ENCODE measurements at regions not wholly inside any gene's neighbourhood (a gene's known extent, or its start where the extent isn't known, plus 50 kb on each side); places are given as distances from the start of the nearest gene placed in this dataset.
"Not testable (repeated sequence)": the region's sequence is repeated elsewhere in the genome, so short reads cannot be mapped to it uniquely, and the experiment has no call there.

DNA sequence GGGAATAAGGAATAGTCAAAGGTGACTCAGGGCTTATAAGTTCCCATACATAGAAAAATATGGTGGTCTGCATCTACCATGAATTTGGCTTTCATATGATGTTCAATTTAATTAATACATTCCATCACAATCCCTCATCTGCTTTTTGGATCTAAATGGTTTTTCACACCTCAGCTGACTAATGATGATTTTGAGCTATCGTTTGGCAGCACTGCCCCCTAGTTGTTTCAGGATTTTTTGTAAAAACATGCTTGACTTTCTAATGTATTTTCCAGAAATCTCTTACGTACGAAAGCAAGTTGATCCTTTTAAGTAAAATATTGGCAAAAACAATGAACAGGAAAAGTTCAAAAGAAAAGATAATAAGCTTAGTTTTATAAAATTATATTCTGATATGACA is 408.6 kb upstream of the ADGRB3 start:
- Histone ChIP-seq H3K27me3 (replicated peaks; ENCODE audit: insufficient read depth) (no peaks in the 10 kb centered on the region), H3K4me1 (ENCODE audit: control insufficient read depth in 1 of 2, low read depth in 2 of 2) (no peaks in the 10 kb centered on the region), H3K36me3 (no peaks in the 10 kb centered on the region), H3K9me3 (no peaks in the 10 kb centered on the region), H3K27ac (no peak overlapping the region), H3K4me3 (no peak overlapping the region)
- TF ChIP-seq, protein P1, sequence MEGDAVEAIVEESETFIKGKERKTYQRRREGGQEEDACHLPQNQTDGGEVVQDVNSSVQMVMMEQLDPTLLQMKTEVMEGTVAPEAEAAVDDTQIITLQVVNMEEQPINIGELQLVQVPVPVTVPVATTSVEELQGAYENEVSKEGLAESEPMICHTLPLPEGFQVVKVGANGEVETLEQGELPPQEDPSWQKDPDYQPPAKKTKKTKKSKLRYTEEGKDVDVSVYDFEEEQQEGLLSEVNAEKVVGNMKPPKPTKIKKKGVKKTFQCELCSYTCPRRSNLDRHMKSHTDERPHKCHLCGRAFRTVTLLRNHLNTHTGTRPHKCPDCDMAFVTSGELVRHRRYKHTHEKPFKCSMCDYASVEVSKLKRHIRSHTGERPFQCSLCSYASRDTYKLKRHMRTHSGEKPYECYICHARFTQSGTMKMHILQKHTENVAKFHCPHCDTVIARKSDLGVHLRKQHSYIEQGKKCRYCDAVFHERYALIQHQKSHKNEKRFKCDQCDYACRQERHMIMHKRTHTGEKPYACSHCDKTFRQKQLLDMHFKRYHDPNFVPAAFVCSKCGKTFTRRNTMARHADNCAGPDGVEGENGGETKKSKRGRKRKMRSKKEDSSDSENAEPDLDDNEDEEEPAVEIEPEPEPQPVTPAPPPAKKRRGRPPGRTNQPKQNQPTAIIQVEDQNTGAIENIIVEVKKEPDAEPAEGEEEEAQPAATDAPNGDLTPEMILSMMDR (IDR thresholded peaks at IDR 0.05), result no peak
- no peak for ATAC-seq (ENCODE audit: insufficient number of reproducible peaks, low FRiP score, low read depth)
- DNase-seq (ENCODE audit: low spot score), result no peak

DNA sequence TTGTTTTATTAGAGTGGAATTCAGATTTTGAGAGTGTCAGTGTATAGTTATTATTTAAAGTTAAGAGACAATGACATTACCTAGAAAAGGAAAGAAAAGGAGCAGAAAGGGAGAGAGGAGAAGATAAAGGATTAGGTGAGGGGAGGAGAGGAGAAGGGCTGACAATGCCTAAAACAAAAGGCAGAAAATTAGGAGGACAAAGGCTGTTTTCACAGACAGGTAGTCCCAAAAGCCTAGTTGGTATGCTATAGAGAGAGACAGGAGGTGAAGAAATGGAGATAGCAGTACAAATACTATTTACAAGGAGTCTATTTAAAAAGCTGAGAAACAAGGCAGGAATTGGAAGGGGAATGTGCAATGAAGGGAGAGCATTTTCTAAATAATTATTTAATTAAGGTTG is 409.4 kb upstream of the ADGRB3 start:
- Histone ChIP-seq H3K36me3 (no peaks in the 10 kb centered on the region), H3K4me1 (ENCODE audit: control insufficient read depth in 1 of 2, low read depth in 2 of 2) (no peaks in the 10 kb centered on the region), H3K27me3 (replicated peaks; ENCODE audit: insufficient read depth) (no peaks in the 10 kb centered on the region), H3K27ac (no peak overlapping the region), H3K9me3 (no peaks in the 10 kb centered on the region), H3K4me3 (no peak overlapping the region)
- ATAC-seq (ENCODE audit: insufficient number of reproducible peaks, low FRiP score, low read depth), result no peak
- TF ChIP-seq, protein P1 (IDR thresholded peaks at IDR 0.05), result no peak
- DNase-seq (ENCODE audit: low spot score), result no peak

DNA sequence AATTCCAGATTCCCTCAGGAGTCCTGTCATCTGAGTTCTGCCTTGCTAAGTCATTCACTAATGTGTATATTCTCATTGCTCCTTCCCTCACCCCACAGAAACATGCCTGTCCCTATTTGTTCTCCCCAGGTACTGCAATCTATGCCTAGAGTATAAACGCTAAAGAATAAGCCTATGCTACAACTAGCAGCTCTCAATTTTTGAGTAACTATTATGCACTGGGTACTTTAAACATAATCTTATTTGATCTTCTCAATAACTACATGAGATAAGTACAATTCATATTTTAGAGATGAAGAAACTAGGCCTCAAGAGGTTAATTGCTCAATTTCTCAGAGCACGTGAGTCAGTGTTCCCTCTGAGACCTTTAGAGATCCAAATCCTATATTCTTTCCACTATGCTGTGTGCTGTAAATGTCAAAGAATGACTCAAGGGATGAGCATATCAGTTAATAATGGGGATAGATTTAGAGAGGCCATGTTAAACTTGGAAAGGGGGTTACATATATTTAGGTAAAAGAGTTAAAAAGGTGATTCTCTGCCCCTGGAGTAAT is 423.8 kb upstream of the ADGRB3 start:
- H3K9me3 ChIP-seq, result no peaks in the 10 kb centered on the region
- no peak overlapping the region for H3K27ac ChIP-seq
- DNase-seq (ENCODE audit: low spot score) (no peak), ATAC-seq (ENCODE audit: insufficient number of reproducible peaks, low FRiP score, low read depth) (no peak)
- TF ChIP-seq, protein P1 (IDR thresholded peaks at IDR 0.05), result no peak
- no peaks in the 10 kb centered on the region for H3K4me1 ChIP-seq (ENCODE audit: control insufficient read depth in 1 of 2, low read depth in 2 of 2)
- H3K27me3 ChIP-seq (replicated peaks; ENCODE audit: insufficient read depth), result no peaks in the 10 kb centered on the region
- H3K4me3 ChIP-seq, result no peak overlapping the region
- no peaks in the 10 kb centered on the region for H3K36me3 ChIP-seq

DNA sequence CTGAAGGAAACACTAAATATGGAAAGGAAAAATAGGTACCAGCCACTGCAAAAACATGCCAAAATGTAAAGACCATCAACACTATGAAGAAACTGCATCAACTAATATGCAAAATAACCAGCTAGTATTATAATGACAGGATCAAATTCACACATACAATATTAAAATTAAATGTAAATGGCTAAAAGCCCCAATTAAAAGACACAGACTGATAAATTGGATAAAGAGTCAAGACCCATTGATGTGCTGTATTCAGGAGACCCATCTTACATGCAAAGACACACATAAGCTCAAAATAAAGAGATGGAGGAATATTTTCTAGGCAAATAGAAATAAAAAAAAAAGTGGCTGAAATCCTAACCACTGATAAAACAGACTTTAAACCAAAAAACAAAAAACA is 427.5 kb upstream of the ADGRB3 start:
- H3K4me1 ChIP-seq (ENCODE audit: control insufficient read depth in 1 of 2, low read depth in 2 of 2); H3K9me3 ChIP-seq; H3K4me3 ChIP-seq; H3K27ac ChIP-seq; H3K36me3 ChIP-seq; H3K27me3 ChIP-seq (replicated peaks; ENCODE audit: insufficient read depth); DNase-seq (ENCODE audit: low spot score); ATAC-seq (ENCODE audit: insufficient number of reproducible peaks, low FRiP score, low read depth): not testable (repeated sequence)

DNA sequence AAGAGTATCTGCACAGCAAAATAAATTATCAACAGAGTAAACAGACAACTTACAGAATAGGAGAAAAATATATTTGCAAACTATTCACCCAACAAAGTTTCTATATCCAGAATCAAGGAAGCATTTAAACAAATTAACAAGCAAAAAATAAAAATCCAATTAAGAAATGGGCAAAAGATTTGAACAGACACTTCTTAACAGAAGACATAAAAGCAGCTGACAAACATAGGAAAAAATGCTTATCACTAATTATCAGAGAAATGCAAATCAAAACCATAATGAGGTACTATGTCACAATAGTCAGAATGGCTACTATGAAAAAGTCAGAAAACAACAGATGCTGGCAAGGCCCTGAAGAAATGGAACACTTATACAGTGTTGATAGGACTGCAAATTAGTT is 434.2 kb upstream of the ADGRB3 start:
- DNase-seq (ENCODE audit: low spot score) (no peak), ATAC-seq (ENCODE audit: insufficient number of reproducible peaks, low FRiP score, low read depth) (no peak)
- Histone ChIP-seq H3K9me3 (no peaks in the 10 kb centered on the region), H3K4me3 (no peak overlapping the region), H3K27me3 (replicated peaks; ENCODE audit: insufficient read depth) (no peaks in the 10 kb centered on the region), H3K4me1 (ENCODE audit: control insufficient read depth in 1 of 2, low read depth in 2 of 2) (peaks cover 0 to 10% of the 10 kb centered on the region in 2 donors), H3K27ac (no peak overlapping the region), H3K36me3 (no peaks in the 10 kb centered on the region)
- TF ChIP-seq, protein P1 (IDR thresholded peaks at IDR 0.05), result no peak

DNA sequence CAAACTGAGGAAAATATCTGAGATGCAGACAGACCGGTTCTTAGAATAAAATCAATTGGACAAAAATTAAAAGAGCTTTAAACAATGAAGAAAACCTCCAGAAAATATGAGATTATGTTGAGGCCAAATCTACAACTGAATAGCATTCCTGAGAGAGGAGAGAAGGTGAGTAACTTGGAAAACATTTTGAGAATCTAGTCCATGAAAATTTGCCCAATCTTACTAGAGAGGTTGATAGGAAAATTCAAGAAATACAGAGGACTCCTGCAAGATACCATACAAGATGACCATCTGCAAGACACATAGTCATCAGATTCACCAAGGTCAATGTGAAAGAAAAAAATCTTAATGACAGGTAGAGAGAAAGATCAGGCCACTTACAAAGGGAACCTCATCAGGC is 437.7 kb upstream of the ADGRB3 start:
- no peaks in the 10 kb centered on the region for H3K9me3 ChIP-seq
- DNase-seq (ENCODE audit: low spot score) (no peak), ATAC-seq (ENCODE audit: insufficient number of reproducible peaks, low FRiP score, low read depth) (no peak)
- H3K4me3 ChIP-seq, result no peak overlapping the region
- no peak overlapping the region for H3K27ac ChIP-seq
- H3K27me3 ChIP-seq (replicated peaks; ENCODE audit: insufficient read depth), result no peaks in the 10 kb centered on the region
- TF ChIP-seq, protein P1 (IDR thresholded peaks at IDR 0.05), result no peak
- H3K4me1 ChIP-seq (ENCODE audit: control insufficient read depth in 1 of 2, low read depth in 2 of 2), result peaks cover 0 to 10% of the 10 kb centered on the region in 2 donors
- no peaks in the 10 kb centered on the region for H3K36me3 ChIP-seq

Measured in thoracic aorta (tissue), 2 donors.